Calu3 (cell line): ENCODE measurements at regions not wholly inside any gene's neighbourhood (a gene's known extent, or its start where the extent isn't known, plus 50 kb on each side); places are given as distances from the start of the nearest gene placed in this dataset.
"Not testable (repeated sequence)": the region's sequence is repeated elsewhere in the genome, so short reads cannot be mapped to it uniquely, and the experiment has no call there.

ENCODE experiments used
- BruUV-seq: library from RNA; stranded (reverse); fragments of 400-500 nt; replicated peaks from 2 replicates; lab custom pipeline; 2021; lab: Mats Ljungman, UMichigan
- CTCF ChIA-PET: fragments of 300-600 bp; sonication (Branson Sonifier 250); formaldehyde crosslinking; loops from one replicate; lab custom pipeline; 2022; ENCODE audit warnings: antibody characterized with exemption; lab: Charles Lee
- DNase-seq: peaks from one replicate; pipeline ENCODE4 v3.0.0; 2022
- H3K27ac Mint-ChIP-seq: one replicate; pipeline ENCODE4 v1.8.0; 2022; ENCODE audit warnings: mixed read lengths; ENCODE audit not compliant: unreplicated experiment
- H3K27me3 Mint-ChIP-seq: one replicate; pipeline ENCODE4 v1.8.0; 2022; ENCODE audit warnings: mixed read lengths; ENCODE audit not compliant: unreplicated experiment
- H3K36me3 Mint-ChIP-seq: one replicate; pipeline ENCODE4 v1.8.0; 2022; ENCODE audit warnings: mild to moderate bottlenecking, moderate library complexity, mixed read lengths; ENCODE audit not compliant: insufficient read depth, unreplicated experiment
- H3K4me1 Mint-ChIP-seq: one replicate; pipeline ENCODE4 v1.8.0; 2022; ENCODE audit warnings: mild to moderate bottlenecking, low read depth, mixed read lengths; ENCODE audit not compliant: unreplicated experiment
- H3K4me3 Mint-ChIP-seq: one replicate; pipeline ENCODE4 v1.8.0; 2022; ENCODE audit warnings: mild to moderate bottlenecking, low read depth, moderate library complexity, mixed read lengths; ENCODE audit not compliant: unreplicated experiment
- H3K9me3 Mint-ChIP-seq: one replicate; pipeline ENCODE4 v1.8.0; 2022; ENCODE audit warnings: low read depth, mixed read lengths; ENCODE audit not compliant: unreplicated experiment
- CTCF ChIP-seq: fragments of 200-600 bp; IDR thresholded peaks from one replicate; pipeline ENCODE4 v1.8.0; 2022; ENCODE audit warnings: antibody characterized with exemption; ENCODE audit not compliant: unreplicated experiment
- intact Hi-C: fragments of 100-400 bp; cut with micrococcal nuclease; formaldehyde crosslinking; loops from one replicate; pipeline ENCODE4 v1.10.0; 2022; ENCODE audit not compliant: unreplicated experiment

- H3K4me3 Mint-ChIP-seq, CTCF ChIA-PET, H3K27ac Mint-ChIP-seq, H3K9me3 Mint-ChIP-seq, BruUV-seq, intact Hi-C loops, DNase-seq, H3K36me3 Mint-ChIP-seq, H3K4me1 Mint-ChIP-seq: not testable (repeated sequence)
- peaks cover 24% of the 10 kb centered on the region for H3K27me3 Mint-ChIP-seq
Observed at GRCh38 chr17:20877384-20877783, 165.4 kb downstream of the USP22 start.

GRCh38 chr17:20890338-20890737, 152.5 kb downstream of the USP22 start:
- Mint-ChIP-seq H3K4me3 (no peak overlapping the region), H3K9me3 (no peaks in the 10 kb centered on the region), H3K27me3 (peaks cover 44% of the 10 kb centered on the region), H3K36me3 (no peaks in the 10 kb centered on the region), H3K27ac (no peak overlapping the region), H3K4me1 (no peaks in the 10 kb centered on the region)
- no TSS peak for BruUV-seq
- no peak for DNase-seq
- intact Hi-C loops: no loop called here
- CTCF ChIA-PET: no interaction called here
- TF ChIP-seq CTCF: no peak

- BruUV-seq, H3K27me3 Mint-ChIP-seq, H3K9me3 Mint-ChIP-seq, CTCF ChIA-PET, H3K36me3 Mint-ChIP-seq, DNase-seq, H3K4me1 Mint-ChIP-seq, H3K27ac Mint-ChIP-seq, H3K4me3 Mint-ChIP-seq, intact Hi-C loops: not testable (repeated sequence)
Observed at GRCh38 chr17:20895426-20895825, 147.4 kb downstream of the USP22 start.

- Mint-ChIP-seq H3K27me3 (no peaks in the 10 kb centered on the region), H3K36me3 (no peaks in the 10 kb centered on the region), H3K9me3 (no peaks in the 10 kb centered on the region), H3K4me1 (no peaks in the 10 kb centered on the region), H3K27ac (no peak overlapping the region), H3K4me3 (no peak overlapping the region)
- no TSS peak for BruUV-seq
- no peak for TF ChIP-seq CTCF
- CTCF ChIA-PET: no interaction called here
- intact Hi-C loops: no loop called here
- no peak for DNase-seq
Observed at GRCh38 chr17:20896153-20896649, 146.6 kb downstream of the USP22 start.

GRCh38 chr17:20898726-20899125, 144.1 kb downstream of the USP22 start:
- H3K36me3 Mint-ChIP-seq, H3K27ac Mint-ChIP-seq, DNase-seq, H3K4me3 Mint-ChIP-seq, intact Hi-C loops, BruUV-seq, H3K4me1 Mint-ChIP-seq, CTCF ChIA-PET, H3K9me3 Mint-ChIP-seq: not testable (repeated sequence)
- H3K27me3 Mint-ChIP-seq: peaks cover 24% of the 10 kb centered on the region

GRCh38 chr17:20902496-20902895, 140.3 kb downstream of the USP22 start:
- H3K27me3 Mint-ChIP-seq: peaks cover 29% of the 10 kb centered on the region
- intact Hi-C loops, CTCF ChIA-PET, H3K36me3 Mint-ChIP-seq, H3K4me1 Mint-ChIP-seq, BruUV-seq, H3K9me3 Mint-ChIP-seq, H3K4me3 Mint-ChIP-seq, H3K27ac Mint-ChIP-seq, DNase-seq: not testable (repeated sequence)

GRCh38 chr17:20903549-20903948, 139.3 kb downstream of the USP22 start:
- DNase-seq, H3K4me3 Mint-ChIP-seq, CTCF ChIA-PET: not testable (repeated sequence)

More at GRCh38 chr17:20903549-20903948, 139.3 kb downstream of the USP22 start:
- BruUV-seq, intact Hi-C loops, H3K36me3 Mint-ChIP-seq, H3K4me1 Mint-ChIP-seq, H3K27ac Mint-ChIP-seq, H3K9me3 Mint-ChIP-seq: not testable (repeated sequence)
- peaks cover 29% of the 10 kb centered on the region for H3K27me3 Mint-ChIP-seq
